ENCODE measurements at regions not wholly inside any gene's neighbourhood (a gene's known extent, or its start where the extent isn't known, plus 50 kb on each side); places are given as distances from the start of the nearest gene placed in this dataset.
"Not testable (repeated sequence)": the region's sequence is repeated elsewhere in the genome, so short reads cannot be mapped to it uniquely, and the experiment has no call there.

DNA sequence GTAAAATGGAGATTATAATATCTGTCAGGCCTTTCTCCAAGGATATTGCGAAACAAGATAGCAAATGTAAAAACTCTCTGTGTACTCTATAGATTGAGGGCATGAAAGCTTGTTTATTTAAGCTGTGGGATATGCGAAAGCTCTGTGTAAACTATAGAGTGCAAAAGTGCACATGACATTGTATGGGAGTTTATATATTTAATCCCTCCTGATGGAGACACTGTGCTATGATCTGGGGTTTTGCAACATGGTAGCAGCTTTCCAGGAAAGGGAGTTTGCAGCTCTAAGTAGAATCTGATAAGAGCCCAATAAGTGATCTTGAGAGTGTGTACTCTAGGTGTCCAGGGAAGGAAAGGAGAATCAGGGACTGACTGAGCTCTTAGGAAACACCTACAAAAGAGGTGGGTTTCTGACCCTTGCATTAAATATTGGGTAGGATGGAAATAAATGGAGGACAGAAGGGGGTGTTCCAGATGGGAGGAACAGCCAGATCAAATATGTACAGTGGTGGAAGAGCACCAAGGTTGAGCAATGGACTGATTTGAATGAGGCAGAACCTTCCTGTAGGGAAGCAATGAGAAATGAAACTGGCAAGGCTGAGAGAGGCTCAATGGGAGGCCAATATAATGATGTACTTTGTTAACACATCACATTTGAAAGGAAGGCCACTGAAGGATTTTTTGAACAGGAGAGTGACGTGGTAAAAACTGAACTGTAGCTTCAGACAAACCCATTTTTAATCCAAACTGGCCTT is 450.1 kb downstream of the GJA1 start:
- no peak for DNase-seq

DNA sequence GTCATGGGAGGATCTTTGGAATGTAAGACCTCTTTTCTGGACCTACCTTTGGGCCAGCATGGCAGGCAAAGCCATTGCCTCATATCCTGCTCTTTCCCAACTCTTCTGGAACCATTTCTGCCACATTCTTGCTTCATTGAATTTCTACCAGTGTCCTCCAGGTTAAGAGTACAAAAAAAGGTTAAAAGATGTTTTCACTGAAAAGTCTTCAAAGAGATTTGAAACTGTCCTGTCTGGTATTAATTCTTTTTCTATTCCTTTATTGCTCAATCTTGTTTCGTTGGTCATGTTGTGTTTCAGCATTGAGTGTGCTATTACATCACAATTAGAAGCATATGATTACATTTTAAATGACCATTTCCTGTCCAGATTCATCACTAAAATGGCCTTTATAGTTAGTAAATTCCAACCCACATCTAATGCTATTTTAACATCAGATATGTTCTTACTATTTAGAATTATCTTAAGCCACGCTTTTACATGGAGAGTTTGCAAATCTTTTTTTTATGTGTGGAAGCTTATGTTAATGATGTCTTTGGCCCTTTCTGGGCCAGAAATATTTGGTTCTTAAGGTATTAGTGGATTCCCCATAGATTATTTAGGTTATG is 450.9 kb downstream of the GJA1 start:
- no peak for DNase-seq

DNA sequence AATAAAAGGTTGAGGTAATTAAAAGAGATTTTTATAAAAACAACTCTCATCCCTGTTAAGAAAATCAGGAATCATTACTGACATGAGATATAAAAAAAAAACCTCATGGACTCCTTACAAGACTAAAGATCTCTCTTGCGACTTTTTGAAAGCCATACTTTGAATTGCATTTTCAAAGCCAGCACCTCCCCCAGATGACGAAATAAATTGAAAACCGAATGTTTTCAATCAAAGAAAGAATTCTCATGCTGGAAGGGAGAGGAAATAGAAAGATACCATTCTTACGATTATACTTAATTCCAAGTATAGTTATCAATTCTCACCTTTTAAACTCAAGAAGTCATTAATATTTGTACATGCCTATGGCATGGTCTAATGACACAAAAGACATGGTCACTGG is 452.3 kb downstream of the GJA1 start:
- DNase-seq, result no peak

DNA sequence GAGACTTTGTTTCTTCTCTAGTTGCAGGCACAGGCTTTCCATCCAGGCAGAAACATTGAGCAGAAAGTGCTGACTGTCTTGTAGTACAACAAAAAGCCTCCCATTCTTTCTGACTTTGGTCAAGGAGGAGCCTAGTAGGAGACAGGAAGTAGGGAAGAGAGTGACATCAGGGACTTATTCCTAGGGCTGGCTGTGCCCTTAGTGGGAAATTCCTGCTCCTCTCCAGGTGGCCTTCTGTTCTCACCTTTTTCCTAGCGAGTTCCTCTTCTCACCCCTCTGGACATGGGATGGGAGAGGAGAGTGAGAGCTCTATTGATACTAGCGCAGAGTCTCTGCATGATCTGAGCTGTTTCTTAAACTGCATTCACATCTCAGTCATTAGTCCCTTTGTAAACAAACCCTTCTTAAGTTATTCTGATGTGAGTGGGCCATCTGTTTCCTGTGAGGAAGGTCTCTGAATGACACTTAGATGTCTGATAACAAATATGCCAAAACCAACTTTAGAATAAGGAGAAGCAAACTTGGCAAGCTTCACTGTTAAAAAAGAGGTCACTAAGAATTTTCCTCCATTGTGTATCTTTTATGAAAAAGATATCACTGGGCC is 455.0 kb downstream of the GJA1 start:
- no peak for DNase-seq

DNA sequence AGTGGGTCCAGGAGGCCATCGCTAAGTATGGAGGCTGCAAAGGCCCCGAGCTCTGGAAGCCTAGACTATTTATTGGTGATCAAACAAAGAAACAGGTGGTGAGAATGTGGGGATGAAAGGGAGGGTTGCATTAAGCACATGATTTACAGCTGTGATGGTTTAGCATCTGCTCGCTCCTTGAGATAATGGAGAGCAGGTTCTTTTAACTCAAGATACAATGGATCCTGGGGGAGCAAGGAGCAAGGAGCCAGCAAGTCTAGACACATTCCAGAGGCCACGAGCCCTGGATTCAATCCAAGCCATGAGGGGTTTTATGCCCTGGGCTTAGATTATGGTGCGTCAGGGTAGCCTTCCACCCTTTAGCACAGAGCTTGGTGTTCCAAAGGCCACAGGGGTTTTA is 460.3 kb downstream of the GJA1 start:
- DNase-seq, result not testable (repeated sequence)

DNA sequence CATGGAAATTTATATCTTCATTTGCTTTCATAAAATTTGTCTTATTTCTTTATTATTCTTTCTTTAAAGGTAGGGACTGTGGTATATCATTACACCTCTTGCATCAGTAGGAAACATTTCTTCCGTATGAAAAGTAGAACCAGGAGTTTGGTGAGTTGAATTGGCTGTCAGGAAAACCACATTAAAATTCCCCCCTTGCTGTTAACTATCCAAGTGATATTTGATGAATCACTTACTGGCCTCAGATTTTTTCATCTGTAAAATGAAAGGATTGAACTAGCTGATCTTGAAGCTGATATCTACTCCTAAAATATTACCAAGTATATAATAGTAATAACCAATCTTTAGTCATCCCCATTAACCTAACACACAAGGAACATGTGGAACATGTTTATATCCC is 460.9 kb downstream of the GJA1 start:
- DNase-seq, result no peak

DNA sequence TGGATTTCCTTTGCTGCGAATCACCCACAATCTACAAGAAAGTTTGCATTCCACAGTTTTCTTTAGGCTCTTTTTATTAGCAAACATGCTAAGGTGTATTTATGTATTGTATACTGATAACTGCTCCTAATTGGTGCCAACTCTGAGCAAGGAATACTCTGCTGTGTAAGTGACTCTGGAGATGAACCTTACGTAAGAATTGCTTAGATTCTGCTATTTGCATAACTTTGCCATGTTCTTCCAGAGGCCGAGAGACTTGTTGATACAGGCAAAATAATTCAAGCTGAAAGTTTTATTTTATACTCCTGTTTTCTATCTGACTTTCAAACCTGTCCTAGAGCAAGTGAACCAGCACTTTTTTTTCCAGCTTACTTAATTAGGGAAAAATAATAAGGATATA is 461.3 kb downstream of the GJA1 start:
- DNase-seq, result no peak

DNA sequence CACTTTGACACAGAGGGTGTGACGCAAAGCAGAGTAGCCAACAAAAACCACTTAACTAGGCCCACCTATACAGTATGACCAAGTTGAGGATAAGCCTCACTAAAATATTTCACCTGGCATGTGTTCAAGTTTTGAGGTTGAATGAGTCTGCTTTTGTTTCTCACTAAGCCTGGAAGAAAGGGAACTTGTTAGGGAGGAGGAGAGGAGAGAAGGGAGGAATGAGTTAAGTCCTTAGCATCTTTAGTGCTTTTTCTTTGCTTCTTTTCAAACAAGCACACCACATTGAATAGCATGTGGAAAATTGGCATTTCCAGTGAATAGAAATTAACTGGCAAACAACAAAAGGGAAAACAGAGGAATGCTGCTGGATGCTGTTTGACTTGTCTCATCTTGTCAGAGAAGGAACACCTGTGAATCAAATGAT is 461.9 kb downstream of the GJA1 start:
- DNase-seq, result no peak

DNA sequence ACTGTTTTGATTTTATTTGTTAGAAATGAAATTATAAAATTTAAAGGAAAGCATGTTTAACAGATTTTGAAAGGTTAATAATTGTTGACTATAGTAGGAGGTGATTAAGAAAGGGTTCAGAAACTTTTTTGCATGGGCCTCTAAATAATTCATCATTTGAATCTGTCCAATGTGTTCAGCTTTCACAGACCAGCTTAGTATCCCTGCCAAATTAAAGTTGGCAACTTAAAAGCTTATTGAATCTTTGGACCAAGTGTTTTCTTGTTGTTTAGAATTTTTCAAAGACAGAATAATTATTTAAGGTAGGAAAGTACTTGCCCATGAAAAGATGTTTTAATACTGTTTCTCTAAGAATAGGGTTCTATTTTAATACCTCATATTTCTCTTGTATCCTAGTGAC is 466.0 kb downstream of the GJA1 start:
- no peak for DNase-seq

DNA sequence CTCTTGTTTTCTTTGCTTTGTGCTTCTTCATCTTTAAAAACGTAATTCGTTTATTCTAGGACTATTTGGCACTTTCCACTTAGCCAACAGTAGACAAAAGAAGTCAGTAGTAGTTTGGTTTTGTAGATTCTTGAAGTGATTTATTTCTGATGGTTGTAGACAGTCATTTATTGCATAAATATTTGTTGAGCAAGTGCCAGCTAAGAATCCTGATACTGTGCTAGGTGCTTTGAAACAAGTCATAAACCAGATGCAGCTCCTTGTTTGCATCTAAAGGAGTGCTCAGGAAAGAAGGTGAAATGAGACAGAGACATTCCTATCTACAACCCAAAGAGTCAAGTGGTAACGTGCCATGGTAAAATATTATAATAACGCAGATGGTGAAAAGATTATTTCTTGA is 469.1 kb downstream of the GJA1 start:
- no peak for DNase-seq

DNA sequence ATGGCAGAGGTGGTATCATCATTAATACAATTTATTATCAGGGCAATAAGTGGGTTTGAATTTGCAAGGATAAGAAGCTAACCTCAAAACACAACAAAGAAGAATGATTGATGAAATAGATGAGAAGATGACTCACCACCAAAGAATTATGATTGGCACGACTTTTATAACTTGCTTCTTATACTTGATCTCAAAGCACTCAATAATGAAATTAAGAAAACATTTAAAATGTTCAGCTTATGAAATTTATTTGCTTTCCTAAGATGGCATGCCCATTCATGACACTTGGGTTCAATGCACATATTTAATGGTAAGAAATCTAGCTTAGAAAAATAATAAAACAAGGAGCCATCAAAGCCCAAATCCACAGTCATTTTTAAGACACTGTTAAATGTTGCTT is 477.5 kb downstream of the GJA1 start:
- DNase-seq, result no peak

DNA sequence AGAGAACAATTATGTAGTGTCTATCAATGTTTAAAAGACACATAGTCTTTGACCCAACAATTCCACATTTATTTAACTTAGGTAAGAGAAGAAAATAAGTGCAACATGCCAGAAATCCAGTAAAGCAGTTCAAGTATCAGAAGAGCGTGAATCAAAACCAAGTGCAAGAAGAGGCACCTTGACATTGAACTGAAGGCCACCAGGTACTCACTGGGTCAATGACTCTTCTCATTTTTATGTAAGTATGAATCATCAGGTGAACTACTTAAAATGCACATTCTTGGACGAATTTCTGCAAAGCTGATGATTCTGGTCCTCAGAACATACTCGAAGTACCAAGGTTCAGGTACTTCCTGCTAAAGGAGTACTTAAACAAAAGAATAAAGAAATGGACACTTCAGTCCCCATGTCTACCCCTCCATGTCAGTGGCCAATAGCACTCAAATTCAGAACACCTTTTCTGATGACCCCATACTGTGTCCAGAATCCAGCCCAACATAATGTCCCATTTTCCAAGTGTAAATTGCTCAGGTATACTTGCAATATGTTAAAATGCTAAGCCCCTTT is 481.9 kb downstream of the GJA1 start:
- DNase-seq, result no peak

DNA sequence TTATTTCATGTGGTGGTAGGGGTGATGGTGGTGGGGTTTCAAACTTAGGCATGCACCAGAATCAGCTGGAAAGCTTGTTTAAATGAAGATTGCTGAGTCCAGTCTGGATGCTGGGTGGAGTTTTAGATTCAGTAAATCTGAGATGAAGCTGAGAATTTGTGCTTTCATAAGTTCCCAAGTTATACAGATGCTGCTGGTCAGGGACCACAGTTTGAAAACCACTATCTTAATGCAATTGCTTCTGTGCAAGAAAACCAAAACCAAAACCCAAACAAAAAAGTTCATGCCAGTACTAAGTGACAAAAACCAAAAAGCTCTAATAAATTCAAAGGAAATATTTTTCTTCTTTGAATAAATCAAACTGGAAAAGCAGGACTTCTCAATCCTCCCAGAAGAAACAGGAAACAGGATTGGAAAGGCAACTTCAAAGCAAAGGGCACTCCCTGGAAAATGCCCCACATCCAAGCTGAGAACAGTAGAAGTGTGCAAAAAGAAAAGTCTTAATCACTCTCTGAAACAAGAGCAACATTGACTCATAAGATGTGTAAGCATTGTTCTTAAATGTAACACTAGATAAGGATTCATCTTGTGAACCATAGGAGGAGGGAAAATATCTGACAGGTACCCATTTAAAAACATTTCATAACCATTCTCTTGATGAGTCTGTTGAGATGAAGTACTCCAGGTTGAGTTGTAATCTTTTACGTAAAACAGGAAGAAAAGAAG is 481.5 kb upstream of the HSF2 start:
- DNase-seq, result no peak

DNA sequence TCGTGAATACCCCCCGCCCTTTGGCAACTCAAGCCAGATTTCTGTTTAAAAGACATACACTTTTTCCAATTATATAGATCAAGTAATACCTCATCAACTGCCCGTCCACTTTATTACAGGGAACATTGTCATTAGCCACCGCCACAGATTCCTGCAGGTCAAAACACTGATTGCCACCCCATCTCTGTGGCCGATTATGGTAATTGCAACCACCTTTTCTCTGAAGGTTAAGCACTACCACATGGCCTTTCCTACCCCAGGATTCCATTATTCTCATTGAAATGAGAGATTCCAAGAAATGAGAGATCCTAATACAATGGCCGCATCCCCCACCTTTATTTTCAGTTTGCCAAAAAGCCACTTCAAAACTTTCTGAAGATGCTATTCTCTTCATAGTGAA is 478.8 kb upstream of the HSF2 start:
- DNase-seq, result no peak

DNA sequence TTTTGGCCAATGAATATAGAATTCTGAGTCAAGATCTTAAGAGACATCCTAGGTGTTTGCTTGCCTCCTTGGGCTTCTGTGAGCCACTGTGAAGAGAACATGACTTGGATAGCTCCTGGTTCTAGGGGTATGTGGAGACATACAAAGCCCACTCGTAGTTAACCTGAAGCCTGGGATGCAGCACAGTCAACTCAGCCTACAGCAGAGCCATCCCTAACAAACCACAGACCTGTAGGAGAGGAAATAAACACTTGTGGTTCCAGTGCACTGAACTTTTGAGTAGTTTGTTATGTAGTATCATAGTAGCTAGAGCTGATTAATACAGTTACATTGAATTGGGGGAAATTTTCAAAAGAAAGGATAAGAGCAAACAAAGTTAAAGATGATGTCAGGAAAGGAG is 474.4 kb upstream of the HSF2 start:
- DNase-seq, result no peak

DNA sequence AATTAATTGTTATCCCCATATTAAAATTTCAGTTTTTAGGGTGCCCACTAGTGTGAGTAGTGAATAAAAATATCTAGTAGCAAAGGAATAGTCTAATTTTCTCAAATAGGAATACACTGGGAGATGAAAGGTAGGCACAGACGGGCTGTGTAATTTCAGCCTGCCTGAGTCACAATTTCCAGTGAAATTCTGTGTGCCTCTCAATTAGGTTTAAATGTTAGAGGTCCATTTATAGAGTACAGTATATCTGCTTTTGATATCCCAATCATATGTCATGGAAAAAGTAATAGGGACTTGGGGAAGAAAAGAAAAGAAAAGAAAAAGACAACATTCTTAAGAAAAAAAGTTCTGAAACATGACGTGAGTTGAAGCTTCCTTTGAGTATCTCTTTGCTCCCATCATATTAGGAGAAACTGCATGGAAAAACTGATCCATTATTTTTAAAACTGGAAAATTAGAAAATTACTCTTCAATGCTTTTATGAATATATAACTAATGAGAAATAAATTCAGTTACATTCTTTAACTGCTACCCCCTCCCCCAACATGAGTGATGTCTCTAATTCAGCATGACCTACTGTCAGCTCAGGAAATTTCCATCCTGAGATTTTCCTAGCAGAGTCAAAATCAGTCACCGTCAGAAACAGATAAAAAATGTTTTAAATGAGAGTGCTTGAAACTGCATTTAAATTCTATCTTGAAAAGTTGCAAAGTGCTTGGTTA is 473.8 kb upstream of the HSF2 start:
- DNase-seq, result no peak

DNA sequence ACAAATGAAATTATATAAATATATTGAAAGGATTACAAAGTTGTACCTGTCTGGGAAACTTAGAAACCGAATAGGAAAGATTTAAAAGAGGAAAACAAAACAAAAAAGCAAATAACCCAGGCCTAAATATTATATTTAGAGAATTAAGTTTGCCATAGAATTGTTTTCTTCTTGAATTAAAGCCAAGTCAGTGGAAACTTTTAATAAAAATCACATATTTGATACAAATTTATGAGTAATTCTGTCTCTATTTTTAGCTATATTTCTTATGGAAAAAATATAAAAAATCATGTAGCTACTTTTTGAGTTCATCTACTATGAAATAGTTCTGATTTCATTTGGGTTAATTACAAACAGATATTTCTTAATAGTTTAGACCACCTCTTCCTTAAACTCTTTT is 470.2 kb upstream of the HSF2 start:
- no peak for DNase-seq

DNA sequence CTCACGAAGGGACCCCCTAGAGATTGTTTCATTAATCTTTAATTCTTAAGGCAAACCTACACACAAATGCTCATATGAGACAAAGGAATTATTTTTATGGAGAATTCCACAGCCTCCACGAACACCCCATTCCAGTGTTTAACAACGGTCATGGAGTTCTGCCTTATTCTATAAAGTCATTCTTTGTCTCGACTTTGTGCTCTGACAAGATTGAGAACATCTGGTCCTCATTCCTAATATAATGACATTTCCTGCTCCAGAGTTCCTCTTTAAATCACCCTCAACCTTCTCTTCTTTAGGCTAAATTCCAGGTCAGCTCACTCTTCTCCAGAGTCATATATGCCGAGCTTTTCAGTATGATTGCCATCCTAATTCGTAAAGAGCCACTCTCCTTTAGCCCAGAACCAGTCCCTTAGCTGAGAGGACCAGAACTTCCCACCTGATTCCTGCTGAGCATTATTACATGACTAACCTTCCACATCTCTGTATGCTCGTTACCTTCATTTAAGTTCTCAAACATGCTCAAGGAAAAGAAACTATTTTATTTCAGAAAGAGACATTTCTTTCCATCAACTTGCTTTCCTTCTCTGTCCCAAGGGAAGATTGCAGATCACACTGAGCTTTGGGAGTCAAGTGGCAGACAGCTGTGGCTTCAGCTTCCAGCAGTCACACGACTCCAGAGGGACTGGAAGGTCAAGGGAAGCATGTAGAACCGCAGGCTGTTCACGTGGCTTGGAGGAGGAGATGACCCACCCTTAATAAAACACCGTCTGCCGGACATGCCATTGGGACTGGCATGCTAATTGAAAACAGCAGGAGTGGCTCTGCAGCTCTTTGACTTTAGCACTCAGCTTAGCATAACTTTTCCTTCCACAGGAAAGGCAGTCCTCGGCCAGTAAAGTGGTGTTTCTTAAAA is 467.1 kb upstream of the HSF2 start:
- DNase-seq, result no peak

DNA sequence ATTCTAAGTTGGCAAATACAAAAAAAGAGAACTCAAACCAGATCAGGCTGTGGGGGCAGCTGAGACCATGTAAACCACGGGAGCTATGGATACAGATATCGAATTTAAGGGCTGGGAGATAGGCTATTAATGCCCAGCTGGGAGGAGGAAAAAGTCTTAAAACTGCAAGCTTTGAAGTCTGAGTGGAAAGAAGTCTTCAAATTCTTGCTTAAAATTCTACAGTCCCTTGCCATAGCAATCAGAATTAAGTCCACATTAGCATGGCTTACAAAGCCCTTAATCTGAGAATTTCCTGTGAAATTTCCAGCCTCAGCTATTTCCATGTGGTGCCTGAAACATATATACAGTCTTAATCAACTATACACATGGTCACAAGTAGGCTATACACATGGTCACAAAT is 465.0 kb upstream of the HSF2 start:
- DNase-seq, result no peak

DNA sequence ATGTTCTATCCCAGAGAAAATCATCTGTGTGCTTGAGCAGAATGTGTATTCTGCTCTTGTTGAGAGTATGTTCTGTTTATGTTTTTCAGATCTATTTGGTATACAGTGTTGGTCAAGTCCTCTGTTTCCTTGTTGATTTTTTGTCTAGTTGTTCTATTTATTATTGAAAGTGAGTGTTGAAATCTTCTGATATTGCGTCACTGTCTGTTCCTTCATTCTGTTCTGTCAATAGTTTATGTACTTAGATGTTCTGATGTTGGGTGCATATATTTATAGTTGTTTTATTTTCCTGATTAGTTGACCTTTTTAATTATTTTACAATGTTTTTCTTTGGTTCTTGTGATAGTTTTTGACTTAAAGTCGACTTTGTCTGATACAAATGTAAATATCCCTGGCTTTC is 458.7 kb upstream of the HSF2 start:
- DNase-seq, result no peak

DNA sequence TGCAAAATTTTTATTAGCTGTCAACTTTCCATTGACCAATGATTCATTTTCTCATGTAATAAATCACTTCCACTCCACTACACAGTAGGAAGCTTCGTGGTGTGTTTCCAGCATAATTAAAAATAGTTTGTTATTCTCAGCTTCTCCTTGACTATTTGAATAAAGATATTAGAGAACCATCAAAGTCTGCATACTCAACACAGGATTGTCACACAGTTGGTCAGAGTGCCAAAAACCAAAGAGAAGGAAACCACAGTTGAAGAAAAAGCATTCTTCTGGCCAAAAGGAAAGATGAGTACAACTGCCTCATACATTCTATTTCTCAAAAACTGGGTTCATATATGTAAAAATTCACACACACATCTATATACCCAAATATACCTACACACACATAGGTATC is 455.1 kb upstream of the HSF2 start:
- DNase-seq, result no peak

DNA sequence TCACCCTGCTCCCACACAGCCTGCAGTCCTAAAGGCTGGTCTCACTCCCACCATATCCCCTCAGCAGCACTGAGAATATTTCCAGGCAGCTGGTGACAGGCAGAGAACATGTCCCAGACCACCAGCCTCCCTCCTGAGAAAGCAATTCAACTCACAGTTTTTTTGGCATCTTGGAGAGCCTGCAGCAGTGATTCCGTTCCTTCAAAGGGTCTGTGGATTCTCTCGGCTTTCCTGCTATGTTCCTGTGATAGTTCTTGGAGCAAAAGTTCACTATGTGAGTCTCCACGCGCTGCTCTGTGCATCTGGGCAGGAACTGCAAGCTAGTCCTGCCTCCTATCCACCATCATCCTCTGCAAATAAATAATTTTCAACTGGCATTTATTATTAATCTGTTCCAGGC is 448.3 kb upstream of the HSF2 start:
- no peak for DNase-seq

Data from hematopoietic multipotent progenitor cell treated with erythropoietin and hydrocortisone succinate and interleukin-3 and kit ligand, for 8 days (in vitro differentiated cells).